Stimulated activated CD8-positive, alpha-beta memory T cell treated with anti-CD3 and anti-CD28 coated beads, Interleukin-7, amount 100 ng/mL, for 24 hours (primary cell): ENCODE measurements at regions not wholly inside any gene's neighbourhood (a gene's known extent, or its start where the extent isn't known, plus 50 kb on each side); places are given as distances from the start of the nearest gene placed in this dataset.

ENCODE experiments used
- DNase-seq: peaks from one replicate; pipeline ENCODE4 v3.0.0-alpha.2; 2020; ENCODE audit warnings: low read depth

DNA sequence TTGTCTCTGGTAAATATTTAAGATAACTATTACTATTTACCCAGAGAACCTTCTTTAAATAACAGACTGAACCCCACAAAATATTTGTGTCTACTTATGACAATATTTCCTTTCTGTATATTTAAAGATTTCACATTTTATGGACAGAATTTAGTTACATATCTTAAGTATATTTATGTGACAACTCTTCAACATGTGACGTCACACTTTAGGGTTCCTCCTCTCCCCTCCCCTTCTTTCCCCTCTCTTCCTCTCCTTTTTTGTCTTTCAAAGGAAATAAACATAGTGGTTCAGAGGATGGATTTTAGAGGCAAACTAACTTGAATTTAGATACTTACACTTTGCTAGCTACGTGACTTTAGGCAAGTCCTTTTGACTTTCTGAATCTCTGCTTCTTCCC, 655.6 kb upstream of the NUDT12 start:
- DNase-seq: no peak

DNA sequence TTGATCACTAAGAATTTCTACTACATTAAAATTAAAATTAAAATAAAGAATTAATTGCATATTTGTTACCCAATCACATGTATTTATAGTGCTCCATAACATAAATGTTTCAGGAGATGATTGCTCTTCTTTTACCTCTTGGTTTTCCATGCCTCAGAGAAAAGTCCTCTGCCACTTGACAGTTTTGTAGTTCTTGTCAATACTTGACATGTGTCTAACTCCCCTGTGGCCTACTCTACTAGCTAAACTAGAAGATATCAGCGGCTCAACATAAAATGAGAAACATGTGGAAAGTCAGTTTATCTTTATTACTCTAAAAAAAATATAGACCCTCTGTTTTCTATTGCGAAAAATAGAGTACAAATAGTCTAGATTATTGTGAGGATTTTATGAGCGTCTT, 650.6 kb upstream of the NUDT12 start:
- DNase-seq: no peak

DNA sequence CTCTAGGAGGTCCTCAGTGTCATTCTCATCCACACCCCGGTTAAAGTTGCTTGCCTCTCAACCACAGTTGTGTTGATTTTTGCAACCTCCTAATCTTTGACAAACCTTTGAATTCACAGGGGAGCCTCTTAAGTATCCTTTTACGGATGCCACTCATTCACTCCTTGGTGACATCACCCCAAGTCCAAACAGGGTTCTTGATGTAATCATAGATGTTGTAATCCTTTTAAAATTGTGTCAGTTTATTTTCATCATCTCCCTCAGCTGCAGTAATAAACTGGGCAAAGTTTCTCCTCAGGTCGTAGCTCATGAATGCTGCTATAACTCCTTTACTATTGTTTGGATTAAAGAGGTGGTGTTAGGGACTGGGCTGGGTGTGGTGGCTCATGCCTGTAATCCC, 637.2 kb upstream of the NUDT12 start:
- no peak for DNase-seq

DNA sequence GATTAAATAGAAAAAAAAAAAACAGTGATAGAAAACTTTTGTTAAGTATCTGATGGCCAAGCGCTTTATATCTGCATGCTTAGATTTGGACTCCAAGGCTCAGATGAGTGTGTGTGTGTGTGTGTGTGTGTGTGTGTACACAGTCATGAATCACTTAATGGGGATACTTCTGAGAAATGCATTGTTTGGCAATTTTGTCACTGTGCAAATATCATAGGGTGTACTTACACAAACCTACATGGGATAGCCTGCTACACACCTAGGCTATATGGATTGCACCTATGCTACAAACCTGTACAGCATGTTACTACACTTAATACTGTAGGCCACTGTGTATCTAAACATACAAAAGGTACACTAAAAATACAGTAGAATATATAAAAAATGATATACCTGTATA, 635.6 kb upstream of the NUDT12 start:
- no peak for DNase-seq

DNA sequence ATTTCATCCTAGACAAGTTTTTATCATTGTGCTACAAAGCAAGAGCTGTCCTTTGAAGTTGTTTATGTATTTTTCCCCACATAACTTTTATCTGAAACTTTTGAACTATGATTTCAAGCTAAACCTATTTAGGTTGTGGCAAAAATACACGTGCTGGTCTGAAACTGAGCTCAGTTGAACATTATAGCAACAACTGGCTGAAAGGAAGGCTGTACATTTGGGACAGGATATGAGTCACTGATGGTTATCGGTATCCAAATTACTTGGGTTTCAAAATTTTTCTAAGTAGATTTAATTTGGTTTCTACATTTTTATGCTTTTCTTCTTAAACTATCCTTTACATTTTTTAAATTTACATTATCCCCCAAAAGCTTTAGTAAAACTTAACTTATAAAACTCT, 627.3 kb upstream of the NUDT12 start:
- no peak for DNase-seq

DNA sequence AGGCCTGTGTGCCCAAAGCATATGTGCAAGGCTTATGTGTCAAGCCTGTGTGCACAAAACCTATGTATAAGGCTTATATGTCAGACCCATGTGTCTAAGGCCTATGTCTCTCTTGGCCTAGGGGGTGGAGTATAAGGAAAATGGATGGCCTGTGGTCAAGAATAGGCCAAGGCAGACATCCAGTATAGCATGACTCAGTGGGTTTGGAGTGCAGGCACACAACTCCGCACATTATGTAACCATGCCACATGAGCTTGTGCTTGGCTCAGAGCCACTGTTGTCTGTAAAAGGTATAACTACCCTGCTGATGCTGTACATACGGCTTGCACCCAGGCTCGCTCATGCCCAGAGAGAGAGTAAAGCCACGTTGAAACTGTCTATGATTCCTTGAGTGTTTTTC, 626.4 kb upstream of the NUDT12 start:
- no peak for DNase-seq

DNA sequence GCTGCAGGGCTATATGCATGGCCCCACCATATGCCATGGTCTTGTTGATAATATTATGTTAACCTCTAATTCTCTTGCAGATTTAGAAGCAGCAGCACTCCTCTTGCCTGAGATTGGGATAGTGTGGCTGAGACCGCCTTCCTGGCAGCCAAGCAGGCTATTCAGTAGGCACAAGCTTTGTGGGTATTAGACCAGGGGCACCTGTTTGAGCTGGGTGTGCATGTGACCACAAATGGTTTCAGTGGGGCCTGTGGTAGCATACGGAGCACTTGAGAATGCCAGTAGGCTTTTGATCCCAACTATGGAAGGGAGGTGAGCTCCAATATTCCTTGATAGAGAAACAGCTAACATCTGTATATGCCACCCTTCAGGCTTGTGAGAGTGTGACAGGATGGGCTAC, 625.1 kb upstream of the NUDT12 start:
- DNase-seq: no peak

DNA sequence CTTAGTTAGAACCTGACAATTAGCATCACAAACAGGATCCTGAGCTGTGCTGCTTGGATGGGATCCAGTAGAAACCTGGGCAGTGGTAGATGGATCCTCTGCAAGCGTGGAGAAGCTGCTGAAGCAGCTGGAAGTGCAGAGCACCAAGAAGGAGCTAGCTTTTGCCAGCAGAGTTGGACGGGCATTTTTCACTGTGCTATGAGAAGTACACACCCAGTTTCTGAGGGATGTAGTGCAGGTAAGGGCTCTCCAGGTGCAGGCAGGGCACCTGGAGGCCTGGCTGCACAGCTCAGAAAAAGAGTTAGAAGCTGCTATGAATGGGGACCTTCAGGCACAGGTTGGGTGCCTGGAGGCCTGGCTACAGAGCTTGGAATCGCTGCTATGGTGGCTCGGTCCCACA, 623.9 kb upstream of the NUDT12 start:
- no peak for DNase-seq

DNA sequence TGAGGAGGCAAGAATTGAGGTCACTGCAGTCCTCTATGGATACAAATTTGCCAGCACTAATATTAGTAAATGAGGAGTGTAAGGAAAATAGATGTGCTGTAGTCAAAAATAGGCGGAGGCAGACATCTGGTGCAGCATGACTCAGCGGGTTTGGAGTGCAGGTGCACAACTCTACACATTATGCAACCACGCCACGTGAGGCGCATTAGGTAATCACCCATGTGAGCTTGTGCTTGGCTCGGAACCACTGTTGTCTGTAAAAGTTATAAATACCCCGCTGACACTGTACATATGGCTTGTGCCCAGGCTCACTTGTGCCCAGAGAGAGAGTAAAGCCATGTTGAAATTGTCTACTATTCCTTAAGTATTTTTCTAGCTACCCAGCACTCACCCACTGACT, 623.5 kb upstream of the NUDT12 start:
- DNase-seq: no peak

DNA sequence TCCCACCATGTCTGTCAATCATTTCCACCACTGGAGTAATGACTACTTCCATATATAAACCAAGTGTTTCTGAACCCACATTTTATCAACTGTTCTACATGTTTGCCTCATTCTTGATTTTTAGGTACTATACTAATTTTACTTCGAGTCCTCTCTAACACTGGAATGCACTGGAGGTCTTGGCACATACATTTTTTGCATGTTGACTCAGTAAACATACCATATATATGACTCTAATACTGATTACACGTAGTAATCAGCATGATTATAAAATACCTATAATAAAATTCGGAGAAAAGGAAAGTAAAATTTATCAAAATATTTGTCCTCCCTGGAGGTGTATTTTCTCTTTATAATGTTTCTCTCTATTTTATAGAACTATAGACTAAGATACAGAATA, 621.7 kb upstream of the NUDT12 start:
- no peak for DNase-seq

DNA sequence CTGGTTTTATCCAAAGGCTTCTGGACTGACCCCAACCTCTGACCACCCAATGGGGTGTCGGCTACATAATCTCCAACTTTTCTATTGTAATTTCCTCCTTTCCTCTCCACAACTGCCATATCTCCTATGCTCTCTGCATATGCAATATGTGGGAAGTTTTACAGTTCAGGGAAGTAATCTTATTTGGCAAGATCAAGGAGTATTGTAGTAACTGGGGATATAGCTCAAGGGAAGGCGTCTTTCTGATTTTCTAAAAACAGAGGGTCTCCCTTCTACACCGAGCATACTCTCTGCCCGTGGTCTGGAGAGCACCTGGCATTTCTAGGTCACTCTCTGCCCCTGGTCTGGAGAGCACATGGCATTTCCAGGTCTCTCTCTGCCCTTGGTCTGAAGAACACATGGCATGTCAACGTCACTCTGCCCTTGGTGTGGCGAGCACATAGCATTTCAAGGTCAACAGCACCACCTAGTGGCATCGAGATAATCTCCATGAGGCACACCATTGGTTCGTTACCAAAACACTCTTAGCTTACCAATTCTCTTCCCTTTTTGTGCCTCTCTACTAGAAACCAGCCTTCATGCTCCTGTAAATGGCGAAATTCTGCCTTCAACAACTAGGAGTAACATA, 616.4 kb upstream of the NUDT12 start:
- no peak for DNase-seq

DNA sequence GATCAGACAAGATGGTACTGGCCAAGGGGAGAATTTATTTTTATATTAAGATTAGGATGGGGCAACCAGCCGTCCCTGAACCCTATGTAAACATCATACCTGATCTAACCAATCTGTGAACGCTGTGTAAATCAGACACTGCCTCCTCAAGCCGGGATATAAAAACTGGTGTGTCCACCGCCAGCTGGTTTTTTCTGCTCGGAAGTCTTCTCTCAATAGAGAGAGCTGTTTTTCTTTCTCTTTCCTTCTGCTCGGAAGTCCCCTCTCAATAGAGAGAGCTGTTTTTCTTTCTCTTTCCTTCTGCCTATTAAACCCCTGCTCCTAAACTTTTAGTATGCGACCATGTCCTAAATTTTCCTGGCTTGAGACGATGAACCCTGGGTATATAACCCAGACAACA, 615.5 kb upstream of the NUDT12 start:
- no peak for DNase-seq

DNA sequence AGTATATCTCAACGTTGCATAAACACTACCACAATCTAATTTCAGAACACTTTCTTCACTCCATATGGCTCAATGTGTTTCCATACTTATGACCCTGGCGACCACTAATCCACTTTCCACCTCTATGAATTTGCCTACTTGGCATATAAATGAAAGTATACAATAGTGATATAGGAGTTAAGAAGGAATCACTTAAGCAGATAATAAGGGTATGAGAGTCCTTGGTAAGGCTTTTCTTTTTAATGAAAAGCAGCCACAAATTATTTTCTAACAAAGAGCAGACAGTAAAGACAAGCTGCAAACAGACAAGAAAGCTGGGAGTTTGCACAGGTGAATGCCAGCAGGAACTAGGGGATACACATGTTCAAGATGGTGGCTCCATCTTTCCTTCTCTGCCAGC, 615.1 kb upstream of the NUDT12 start:
- no peak for DNase-seq

DNA sequence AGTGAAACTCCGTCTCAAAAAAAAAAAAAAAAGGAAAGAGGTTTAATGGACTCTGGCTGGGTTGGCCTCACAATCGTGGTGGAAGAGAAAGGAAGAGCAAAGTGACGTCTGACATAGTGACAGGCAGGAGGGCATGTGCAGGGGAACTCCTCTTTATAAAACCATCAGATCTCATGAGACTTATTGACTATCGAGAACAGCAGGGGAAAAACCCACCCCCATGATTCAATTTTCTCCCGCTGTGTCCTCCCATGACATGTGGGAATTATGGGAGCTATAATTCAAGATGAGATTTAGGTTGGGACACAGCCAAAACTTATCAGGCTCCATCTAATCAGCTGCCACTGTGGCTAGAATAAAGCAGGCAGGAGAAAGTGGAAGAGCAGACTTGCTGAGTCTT, 610.4 kb upstream of the NUDT12 start:
- DNase-seq: no peak

DNA sequence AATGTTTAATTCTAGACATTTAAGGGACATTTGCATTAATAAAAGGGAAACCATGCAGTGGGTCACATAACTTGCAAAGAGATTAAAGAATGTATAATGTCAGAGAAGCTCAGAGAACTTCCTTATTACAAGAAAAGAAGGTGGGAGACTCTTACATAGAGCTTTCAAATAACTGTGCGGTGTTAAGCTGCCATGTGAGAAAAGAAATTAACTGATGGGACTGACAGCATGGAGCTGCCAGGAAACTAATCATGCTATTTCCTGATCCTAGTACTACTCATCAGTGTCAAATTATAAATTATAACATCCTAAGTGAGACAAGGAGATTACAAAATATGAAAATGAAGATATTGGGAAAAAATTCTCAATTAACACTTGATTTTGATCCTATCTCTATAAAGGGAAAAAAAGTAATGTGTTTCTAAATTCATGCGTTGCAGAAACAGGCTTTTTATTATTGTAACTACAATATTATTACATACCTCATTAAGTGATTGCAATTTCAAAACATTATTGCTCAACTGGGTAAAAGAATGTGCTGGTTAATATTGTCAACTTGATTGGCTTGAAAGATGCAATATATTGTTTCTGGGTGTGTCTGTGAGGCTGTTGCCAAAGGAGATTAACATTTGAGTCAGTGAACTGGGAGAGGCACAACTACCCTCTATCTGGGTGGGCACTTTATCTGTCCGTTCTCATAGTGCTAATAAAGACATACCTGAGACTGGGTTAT, 609.5 kb upstream of the NUDT12 start:
- DNase-seq: no peak

DNA sequence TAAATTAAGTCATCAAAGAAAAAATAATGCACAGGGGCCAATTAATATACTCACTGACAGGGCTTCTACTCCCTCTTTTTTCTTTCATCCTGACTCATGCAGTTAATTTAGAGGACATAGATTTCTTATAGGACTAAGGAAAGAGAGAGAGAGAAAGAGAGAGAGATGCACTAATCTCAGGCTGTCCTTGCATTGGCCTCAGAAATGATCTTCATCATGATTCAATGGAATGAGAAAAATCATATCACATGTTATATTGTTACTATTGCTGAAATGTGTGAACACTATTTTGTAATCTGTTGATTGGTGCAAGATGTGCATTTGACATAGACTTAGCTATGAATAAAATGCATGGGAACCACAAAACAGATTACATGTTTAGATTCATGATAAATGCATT, 608.3 kb upstream of the NUDT12 start:
- DNase-seq: no peak

DNA sequence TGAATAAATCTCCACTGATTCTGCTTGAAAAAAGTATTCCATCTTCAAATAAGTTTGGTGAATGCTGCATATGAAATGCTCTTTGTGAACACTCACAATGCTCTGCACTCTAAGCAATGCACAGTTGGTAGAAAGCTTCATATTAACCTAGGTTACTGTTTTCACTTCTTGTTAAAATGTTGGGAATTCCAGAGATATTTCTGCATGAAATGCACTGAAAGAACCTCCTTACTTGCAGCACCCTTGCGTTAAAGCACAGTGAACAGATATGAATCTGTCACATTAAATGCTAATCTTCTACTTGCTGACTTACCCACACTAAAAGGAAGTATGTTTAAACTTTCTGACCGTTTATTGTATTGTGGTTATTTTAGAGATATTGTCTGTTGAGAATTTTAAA, 584.1 kb upstream of the NUDT12 start:
- no peak for DNase-seq

DNA sequence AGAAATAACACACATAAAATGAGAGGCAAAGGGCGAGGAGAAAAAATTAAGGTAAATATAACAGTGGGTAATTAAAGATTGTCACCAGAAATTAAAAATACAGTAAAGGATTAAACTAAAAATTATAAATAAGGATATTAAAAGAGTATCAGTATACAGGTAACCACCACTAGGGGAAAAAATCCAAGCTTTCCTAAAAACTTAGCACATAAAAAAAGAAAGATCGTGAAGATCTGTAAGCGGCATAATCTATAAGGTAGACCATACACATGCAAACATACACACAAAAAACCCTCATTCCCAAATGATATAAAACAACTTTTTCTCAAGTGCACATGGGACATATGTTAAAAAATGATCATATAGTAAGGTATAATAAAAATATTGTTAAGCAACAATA, 577.3 kb upstream of the NUDT12 start:
- DNase-seq: no peak

DNA sequence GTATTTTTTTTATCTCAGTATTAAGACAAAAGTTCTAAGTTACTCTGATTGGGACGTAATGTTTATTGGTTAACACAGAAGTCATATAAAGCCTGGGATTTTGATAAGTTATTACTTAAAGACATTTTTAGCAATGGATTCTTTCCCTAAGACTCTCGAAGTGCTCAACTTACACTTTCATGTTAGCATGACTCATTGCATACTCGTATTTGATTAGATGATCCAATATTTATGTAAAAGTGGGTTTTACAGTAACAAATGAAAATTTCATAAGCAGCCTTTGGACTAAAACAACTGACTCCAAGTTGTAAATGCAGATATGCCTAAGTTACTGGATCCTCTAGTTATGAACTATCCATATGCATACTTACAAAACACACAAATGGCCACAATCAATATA, 567.7 kb upstream of the NUDT12 start:
- DNase-seq: no peak

DNA sequence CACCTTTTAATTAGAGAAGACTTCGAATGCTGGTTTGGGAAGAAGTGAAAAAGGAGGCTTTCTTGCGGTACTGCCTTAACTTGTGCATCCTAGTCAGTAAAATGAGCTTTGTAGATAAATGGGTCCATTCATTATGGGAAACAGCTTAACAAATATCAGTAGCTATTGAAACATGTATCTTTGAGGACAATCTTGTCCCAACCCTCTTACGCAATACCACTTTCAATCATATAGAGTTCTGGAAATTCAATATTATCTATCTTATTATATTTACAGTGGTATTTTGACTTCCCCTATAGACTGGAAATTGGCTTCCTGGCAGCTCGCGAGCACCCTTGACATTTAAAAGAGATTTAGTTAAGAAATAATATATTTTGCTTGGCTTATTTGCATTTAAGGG, 565.8 kb upstream of the NUDT12 start:
- no peak for DNase-seq

DNA sequence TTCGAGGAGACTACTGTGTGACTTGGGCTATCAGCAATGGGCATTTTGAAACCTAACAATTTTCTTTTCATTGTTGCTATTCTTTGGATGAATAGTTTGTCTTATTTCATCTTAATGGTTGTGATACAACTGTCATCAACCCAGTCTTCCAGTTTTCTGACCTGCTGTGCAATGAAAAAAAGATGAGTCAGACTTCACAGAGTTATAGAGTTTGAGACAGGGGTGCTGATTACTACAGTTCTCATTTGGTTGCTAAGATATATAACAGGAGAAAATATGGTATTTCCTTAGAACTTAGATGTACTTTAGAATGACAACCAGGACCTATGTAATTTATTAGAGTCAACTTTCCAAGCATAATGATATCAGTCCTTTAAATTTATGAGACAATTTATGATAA, 564.4 kb upstream of the NUDT12 start:
- no peak for DNase-seq

DNA sequence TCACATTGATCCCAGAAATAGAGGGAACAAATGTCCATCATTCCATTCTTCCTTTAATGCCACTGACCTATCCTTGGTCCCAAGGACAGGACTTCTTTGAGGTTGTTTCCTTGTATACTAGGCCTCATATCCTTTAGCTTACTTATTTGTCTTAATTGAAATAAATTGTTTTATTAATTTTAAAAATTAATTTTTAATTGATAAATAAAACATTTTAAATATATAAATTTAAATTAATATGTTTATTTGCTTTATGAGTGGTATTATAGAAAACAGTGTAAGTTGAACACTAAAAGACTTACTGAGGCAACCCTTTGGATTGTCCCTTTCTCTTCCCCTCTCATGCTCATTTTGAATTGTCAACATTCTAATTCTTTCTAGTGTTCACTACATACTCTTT, 556.9 kb upstream of the NUDT12 start:
- no peak for DNase-seq

DNA sequence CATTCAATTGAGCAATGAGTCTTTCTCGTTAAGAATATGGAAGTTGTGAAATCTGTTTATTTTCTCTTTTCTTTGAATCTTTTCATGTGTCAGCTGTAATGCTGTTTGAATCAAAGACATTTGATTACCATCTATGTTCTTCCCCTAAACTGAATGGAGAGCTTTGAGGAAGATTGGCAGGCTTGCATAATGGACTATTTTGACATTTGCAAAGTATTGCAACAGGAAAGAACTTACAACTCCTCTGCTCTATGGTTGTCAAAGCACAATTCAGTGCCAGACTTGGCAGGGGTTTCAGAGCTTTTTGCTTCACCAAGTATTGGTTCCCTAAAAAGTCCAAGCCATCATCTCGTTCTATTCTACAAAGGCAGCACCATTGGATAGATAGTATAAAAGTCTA, 549.0 kb upstream of the NUDT12 start:
- no peak for DNase-seq

DNA sequence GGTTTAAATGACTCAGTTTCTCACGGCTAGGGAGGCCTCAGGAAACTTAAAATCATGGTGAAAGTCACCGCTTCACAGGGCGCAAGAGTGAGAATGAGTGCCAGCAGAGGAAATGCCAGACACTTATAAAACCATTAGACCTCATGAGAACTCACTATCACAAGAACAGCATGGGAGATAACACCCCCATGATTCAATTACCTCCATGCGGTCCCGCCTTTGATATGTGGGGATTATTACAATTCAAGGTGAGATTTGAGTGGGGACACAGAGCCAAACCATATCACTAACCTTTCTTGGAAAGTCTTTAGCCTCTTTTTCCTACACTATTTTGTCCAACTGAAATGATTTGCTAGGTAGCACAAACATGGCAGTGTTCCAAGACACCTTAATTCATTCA, 533.9 kb upstream of the NUDT12 start:
- no peak for DNase-seq
